Astrocyte of the hippocampus (primary cell): ENCODE measurements at regions not wholly inside any gene's neighbourhood (a gene's known extent, or its start where the extent isn't known, plus 50 kb on each side); places are given as distances from the start of the nearest gene placed in this dataset.
"Not testable (repeated sequence)": the region's sequence is repeated elsewhere in the genome, so short reads cannot be mapped to it uniquely, and the experiment has no call there.

ENCODE experiments used
- DNase-seq: peaks from one replicate; pipeline ENCODE4 v3.0.0; 2011; ENCODE audit warnings: low read depth, low spot score

DNA sequence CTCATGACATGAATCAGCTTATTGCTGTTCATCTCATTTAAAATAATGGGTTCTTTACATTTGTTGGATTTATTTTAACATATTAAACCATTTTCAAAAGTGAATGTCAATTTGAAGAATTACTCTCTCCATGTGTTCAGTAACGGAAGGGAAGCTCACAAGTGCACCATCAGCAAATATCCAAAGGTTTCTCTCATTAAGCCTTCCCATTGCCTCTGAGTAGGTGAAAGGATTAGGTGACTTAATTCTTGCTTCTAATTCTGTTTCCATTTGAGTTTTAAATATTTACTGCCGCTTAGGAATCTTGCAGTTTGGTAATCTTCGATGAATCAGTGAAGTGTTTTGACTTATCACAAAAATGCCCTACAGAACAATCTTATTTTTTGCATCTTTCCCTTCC is 145.1 kb upstream of the NYAP2 start:
- no peak for DNase-seq

DNA sequence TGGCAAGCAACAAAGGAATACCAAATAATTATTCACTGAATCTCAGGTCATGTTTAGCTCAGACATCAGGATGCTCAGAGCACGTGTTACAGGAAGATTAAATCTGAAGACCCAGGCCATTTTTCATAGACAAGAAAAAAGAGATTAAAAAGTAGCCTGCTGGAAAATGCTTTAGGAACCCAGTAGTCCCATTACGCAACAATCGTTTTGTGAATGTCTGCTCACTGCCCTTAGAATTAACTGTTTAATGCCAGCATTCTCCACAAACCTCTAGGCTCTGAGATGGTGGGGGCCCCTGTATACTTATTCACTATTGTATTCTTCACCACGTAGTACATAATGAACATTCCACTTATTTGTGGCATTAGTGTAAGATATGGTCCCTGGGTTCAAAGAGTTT is 154.6 kb upstream of the NYAP2 start:
- DNase-seq, result no peak

DNA sequence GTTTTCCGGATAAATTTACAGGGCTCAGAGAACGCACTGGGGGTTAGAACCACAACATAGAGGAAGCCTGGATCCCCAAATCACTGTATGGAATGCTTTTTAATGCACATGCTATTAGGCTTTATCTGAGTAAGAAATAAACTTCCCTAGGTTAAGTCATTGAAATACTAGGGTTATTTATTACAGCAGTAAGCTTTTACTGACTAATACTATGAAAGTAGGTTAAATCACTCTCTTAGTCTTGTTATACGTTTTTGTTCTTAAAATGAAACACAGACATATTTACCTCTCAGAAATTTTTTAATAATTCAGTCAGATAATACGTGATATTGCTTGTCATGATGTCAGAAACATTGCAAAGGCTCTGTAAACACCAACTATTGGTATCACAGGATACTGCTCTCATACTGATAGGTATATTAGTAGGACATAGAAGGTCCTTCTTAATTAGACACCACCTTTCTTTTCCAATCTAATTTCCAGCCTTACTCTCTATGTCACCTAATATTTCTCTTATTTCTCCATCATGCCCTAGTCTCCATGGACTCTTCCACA is 162.7 kb upstream of the NYAP2 start:
- no peak for DNase-seq

DNA sequence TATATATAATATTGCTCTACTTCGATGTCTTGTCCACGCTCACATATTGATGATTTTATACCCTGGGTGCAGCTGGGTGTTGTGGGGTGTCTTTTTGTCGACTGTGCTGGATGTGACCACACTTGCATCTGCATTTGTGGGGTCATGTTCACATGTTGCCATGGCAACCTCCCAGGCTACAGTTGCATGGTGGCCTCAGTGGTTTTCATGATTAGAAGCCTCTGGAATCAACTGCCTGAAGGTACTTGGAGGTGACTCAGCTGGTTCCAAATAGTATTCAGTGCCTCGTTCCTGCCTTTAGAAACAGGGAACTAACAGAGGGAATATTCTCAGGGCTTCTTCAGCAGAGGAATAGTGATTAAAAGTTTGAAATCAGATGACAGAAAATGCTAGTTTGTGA is 166.3 kb upstream of the NYAP2 start:
- DNase-seq, result peak; percentile 54

DNA sequence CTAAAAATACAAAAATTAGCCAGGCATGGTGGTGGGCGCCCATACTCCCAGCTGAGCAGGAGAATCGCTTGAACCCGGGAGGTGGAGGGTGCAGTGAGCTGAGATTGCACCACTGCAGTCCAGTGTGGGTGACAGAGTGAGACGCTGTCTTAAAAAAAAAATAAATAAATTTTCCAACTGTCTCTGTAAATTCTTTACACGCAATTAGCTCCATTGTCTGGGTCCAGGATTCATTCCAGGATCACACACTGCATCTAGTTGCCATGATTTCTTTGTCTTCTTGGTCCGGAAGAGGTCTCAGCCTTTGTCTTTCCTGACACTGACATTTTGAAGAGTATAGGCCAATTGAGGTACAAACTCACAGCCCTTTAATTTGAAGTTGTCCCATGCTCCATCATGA is 167.6 kb upstream of the NYAP2 start:
- DNase-seq, result no peak

DNA sequence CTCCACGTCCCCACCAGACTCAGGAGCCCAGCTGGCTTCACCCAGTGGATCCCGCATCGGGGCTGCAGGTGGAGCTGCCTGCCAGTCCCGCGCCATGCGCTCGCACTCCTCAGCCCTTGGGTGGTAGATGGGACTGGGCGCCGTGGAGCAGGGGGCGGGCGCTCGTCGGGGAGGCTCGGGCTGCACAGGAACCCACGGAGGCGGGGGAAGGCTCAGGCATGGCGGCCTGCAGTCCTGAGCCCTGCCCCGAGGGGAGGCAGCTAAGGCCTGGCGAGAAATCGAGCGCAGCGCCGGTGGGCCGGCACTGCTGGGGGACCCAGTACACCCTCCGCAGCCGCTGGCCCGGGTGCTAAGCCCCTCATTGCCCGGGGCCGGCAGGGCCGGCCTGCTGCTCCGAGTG is 170.2 kb upstream of the NYAP2 start:
- DNase-seq, result not testable (repeated sequence)

DNA sequence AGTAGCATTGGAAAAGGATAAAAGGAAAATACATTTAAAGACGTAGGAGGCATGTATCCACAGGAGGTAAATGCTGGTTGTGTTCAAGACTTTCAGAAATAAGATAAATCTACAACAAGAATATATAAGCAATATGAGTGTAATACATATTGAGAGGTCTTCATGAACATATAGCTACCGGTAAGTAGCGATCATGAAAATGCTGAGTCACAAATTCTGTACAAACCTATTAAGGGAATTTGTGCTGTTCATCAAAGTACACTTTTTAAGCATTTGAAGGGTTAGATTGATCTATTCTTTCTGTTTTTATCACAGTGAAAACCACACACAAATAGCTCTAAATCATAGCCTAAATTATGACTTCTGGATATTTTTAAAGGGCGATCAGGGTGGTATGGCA is 173.1 kb upstream of the NYAP2 start:
- no peak for DNase-seq

DNA sequence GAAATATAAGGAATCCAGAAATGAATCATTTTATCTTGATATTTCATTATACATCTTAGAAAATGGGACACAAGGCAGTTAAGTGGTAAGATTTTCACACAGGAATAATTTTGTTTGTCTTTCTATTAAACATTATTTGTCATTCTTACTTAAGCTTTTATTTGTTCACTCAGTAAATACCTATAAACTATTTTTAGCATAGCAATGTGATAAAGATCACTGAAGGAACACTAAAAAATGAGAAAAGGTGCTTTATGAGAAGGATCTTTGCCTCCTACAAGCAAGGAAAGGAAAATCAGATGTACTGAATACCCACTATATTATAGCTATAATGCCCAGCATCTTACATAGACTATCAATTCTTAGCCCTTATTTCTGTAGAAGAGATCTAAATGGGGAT is 176.2 kb upstream of the NYAP2 start:
- DNase-seq, result no peak

DNA sequence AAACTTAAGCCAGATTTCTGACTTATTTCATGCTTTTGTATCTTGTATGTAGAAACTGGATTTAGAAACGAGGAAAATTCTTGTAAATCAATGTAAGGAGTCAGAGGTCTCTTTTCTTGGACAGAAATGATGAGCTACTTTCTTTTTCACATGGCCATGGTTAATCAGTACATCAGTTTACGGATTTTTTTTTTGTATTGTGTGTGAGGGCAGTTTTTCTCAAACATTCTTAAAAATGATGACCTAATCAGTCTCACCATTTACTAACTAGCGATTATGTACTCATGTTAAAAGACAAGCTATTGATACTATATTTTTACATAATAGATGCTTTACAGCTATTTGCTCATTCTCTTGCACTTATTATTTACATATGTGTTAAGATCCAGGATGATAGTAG is 165.2 kb upstream of the DOCK10 start:
- no peak for DNase-seq

DNA sequence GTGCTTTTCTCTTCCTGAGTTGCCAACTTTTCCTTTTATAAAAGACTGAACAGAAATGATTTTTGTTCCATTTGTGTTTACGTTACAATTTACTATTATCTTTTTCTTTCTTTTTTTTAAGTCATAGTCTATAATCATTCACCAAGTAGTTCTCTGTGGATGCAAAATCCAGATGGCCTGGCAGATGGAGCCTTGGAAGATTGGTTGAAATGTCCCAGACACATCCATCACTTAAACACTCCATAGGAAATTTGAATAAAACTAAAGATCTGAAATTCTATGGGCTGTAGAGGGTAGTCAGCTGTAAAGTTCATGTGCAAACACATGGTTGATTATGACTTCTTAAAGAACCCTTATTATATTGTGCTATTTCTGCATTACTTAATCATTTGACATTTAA is 164.8 kb upstream of the DOCK10 start:
- DNase-seq, result no peak

DNA sequence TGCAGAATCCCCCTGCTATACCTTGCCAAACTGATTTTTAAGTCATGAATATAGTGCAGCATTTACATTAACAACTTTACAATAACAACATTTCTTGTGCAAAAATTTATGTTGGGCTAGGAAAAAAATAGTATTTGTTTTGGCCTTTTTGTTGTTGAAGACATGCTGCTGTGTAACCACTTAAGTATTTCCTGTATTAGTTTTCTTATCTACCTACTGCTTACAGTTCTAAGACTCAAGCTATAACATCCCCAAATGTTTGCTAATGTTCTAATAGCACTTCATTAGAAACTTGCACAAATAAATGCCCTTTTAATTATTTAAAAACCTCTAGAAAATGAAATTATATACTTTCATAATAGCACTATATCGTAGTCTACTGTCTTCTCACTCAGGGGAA is 154.3 kb upstream of the DOCK10 start:
- DNase-seq, result no peak

DNA sequence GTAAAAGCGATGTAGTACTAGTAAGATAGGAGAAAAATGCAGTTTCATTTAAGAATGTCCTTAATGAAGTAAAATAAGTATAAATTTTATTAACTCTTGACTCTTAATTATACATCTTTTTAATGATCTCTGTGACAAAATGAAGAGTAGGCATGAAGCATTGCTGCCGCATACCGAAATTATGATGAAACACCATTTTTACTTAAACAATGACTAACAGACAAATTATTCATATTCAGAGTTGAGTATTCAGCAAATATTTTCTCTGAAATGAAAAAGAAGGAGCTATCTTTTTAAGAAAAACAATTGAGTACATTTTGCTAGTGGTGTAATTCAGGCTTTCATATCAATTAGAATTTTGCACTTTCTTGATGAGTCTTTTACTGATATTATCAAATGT is 150.6 kb upstream of the DOCK10 start:
- DNase-seq, result no peak

DNA sequence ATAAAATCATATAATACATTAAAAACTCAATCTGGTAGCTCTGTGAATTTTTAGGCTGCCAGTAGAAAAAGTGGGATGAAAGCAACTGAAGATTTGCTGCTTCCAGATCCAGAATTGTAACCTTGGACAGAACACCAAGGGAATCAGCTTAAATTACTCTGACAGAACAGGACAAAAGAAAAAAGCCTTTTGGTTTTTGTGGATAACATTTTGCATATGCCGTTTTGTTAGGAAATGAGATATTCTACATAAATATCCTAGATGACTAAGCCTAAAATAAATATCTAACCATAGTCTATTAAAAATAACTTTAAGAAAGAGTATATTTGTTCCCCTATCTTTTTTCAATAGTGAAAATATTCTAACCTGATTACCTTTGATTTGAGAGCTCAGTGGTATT is 148.7 kb upstream of the DOCK10 start:
- DNase-seq, result no peak

DNA sequence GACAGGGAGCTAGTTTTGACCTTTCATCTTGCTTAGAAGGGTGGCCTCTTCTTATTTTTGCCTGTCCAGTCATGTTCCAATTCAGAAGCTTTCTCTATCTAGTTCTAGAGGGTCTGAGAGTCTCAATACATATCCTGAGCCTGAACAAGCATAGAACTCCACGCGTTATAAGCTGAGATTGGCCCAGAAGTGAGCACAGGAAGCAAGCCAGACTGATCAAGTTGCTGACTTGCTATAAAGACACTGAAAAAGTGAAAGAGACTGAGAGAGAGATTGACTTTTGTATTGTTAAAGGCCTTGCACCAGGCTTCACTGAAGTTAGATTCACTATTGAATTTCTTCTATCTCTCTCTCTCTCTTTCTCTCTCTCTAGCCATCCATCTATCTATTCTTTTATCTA is 142.7 kb upstream of the DOCK10 start:
- no peak for DNase-seq

DNA sequence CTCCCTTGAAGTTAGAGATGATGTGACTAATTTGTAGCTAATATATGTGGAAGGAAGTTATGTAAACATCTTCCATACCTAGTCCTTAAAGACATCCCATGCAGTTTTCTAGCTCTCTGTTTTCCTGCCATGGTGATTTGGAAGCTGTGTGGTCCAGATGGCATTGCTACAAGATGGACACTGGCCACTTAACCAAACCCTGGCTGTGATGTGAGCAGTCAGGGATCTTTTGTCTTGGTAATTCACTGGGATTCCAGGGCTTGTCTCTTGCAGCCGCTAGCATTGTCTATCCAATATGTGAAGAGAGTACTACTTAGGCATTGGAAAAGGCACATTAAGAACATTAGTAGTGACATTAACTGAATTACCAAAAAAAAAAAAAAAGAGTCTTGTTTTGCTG is 139.9 kb upstream of the DOCK10 start:
- DNase-seq, result no peak

DNA sequence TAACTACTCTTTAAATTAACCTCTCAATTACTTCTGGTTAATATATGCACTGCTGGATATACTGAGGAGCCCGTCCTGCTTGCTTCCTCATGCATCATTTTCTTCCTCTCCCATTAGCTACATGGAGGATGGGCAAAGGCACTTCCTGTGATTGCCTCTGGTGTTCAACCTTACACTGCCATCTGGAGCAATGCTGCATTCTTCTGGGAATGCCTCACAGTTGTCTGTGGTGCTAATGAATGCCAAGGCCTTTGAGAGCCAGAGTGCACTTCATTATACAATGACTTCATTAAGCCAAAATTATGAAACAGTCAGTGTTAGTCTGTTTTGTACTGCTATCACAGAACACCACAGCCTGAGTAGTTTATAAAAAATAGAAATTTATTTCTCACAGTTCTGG is 134.8 kb upstream of the DOCK10 start:
- DNase-seq, result peak; percentile 71

DNA sequence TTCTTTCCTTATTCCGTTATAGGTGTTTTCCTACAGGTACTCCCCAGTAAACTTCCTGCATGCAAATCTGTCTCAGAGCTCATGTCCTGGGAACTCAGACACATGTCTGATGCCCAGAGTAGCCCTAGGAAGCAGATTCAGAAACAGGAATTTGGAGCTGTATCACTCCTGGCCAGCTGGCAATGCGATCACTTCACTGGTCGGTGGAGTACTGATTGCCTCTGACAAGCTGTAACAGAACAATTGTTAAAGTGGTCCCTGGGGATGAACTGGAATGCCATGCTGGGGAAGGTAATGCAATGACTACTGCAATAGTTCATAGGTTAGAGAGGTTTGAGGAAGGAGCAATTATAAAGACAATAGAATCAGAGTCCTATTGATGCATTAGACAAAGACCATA is 131.6 kb upstream of the DOCK10 start:
- no peak for DNase-seq

DNA sequence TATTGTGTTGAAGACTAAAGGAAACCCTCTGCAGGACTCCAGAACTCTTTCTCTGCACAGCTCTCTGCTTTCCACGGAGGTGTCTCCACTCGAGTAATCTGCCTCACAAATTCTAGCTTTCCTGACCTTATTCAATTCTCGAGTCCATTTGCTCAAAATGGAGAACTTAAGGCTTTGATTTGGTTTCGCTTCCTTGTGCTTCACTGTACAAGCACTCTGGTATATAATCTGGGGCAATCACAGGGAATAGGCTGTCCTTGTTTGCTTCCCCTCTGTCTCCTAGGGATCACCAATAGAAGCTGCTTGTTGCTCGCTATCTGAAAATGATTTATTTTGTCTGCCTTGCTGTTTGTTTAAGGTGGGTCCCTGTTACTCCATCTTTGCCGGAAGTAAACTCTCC is 129.1 kb upstream of the DOCK10 start:
- DNase-seq, result no peak

DNA sequence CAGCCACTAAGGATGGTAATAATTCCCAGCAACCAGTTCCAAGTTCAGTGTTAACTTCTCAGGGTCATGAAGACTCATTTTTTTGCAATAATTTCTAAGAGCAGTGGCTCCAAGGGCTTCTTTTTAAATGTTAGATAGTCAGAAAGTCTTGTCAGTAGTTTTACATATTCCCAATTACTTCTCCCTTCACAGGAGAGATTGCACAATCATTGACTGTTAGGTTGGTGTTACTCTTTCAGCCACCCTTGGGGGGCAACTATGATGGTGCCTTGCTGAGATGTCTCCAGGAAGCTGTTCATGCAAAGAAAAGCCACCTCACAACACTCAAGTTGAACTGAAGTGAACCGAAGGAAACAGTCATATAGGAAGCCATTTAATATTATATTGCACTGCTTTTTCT is 127.9 kb upstream of the DOCK10 start:
- DNase-seq, result no peak

DNA sequence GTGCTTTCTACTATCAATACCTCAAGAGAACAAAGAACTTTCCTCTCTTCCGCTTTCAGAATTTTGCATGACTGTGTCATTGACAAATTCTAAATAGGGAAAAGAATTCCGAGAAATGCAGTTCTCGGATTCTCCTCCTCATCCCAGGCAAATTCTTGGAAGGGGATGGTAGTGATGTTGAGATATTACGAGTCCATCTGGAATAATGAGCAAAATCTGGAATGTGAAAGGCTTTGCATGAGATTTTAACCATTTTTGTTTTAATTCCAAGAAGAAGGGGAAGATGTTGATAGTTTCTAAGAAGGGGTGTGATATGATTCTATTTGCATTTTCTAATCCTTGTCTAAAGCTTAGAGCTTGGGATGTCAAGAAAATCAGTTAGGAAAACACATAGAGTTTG is 127.1 kb upstream of the DOCK10 start:
- DNase-seq, result no peak

DNA sequence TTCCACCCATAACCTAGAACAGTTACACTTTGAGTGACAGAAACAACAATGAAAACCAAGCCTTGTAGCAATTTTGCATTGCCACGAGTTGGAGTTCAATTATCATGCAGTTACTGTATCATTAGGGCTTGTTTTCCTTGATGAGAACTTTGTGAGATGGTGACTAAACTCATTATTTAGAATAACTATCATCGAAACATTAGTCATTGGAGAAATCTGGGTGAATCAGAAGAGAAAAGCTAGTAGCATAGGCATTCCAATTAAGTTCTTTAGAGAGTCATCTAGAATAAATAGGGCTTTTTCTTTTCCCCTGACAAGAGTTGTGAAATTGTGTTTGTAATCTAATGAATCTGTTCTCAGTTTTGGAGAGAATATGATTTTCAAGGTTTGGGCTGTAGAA is 122.8 kb upstream of the DOCK10 start:
- DNase-seq, result peak; percentile 11

DNA sequence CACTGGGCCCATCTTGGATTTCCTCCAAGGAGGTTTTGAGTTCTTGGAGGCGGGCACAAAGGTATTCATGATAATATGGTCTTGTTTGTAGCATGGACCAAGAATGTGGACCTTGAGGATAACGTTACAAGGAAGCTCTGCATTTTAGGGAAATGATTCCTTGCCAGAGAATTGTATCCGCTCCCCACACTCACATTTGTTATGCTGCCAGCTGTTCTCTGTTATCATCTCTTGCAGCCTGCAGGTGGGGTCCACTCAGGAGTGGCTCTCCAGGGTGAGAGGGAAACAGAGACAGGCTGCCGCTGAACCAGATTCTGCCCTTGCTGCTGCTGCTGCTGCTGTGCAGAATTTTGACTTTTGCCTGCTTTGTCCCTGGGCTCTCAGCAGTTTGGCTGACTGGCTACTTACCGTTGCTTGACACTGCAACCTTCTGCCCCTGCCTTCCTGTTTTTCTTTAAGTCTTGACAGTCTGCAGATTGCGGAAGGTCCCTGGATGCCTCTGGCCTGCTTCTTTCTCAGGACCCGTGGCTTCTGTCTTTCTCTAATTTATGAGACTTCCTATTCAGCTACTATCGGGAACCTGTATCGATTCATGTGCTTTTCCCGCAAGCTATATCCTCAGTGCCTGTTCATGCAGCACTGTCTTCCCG is 122.3 kb upstream of the DOCK10 start:
- no peak for DNase-seq

DNA sequence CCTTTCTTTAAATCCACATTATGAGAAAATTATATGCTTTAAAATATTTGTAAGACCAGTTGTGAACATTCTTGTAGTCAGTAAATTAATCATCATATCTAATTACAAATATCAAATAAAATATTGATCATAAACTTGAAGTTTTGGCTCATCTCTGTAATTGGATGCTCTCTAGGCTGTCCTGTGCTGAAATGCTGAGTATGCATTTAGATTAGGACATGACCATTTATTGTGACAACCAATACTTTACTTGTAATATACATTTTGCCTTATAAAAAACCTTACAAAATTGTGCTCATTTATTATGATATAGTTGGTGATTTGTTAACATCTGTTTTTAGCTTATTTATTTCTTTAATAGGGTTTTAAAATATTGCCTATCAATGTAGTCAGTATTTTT is 116.1 kb upstream of the DOCK10 start:
- no peak for DNase-seq

DNA sequence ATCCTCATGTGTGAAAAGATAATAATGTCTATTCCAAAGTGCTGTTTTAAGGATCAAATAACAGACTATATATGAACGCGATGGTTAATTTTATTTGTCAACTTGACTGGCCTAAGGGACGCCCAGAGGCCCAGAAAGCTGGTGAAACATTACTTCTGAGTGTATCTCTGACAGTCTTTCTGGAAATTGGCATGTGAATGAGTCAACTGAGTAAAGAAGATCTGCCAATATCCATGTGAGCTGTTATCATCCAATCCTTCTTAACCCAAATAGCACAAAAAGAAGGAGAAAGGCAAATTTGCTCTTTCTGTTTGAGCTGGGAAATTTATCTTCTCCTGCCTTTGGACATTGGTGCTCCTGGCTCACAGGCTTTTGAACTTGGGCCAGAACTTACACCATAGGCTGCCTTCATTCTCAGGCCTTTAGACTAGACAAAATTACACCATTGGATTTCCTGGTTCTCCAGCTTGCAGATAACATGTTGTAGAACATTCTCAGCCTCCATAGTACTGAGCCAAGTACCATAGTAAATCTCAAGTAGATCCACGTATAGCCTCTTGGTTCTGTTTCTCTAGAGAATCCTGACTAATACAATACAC is 114.7 kb upstream of the DOCK10 start:
- DNase-seq, result no peak
